Neutrophil (primary cell): ENCODE measurements at regions not wholly inside any gene's neighbourhood (a gene's known extent, or its start where the extent isn't known, plus 50 kb on each side); places are given as distances from the start of the nearest gene placed in this dataset.

Experiments
- H3K27ac ChIP-seq: fragments of 200-600 bp; sonication (generic); 2 replicates; pipeline ENCODE4 v1.5.1; 2016; ENCODE audit warnings: mild to moderate bottlenecking, moderate library complexity
- H3K27me3 ChIP-seq: fragments of 200-600 bp; sonication (generic); 2 replicates; pipeline ENCODE4 v1.6.0; 2016; ENCODE audit warnings: mild to moderate bottlenecking
- H3K36me3 ChIP-seq: fragments of 200-600 bp; sonication (generic); 2 replicates; pipeline ENCODE4 v1.5.1; 2017
- H3K4me1 ChIP-seq, 2 experiments: fragments of 200-600 bp in 1 of 2; sonication (generic) in 1 of 2; 1 replicate in 1 of 2; 2 replicates in 1 of 2; pipeline versions ENCODE4 v1.5.1 to v1.6.1; 2013 to 2016; ENCODE audit warnings: low read depth in 1 of 2, low read length in 1 of 2, mild to moderate bottlenecking in 1 of 2, moderate library complexity in 1 of 2; ENCODE audit not compliant: control insufficient read depth in 1 of 2, insufficient read depth in 1 of 2
- H3K4me3 ChIP-seq, 2 experiments: fragments of 200-600 bp in 1 of 2; sonication (generic) in 1 of 2; 1 replicate in 1 of 2; 2 replicates in 1 of 2; pipeline ENCODE4 v1.5.1; 2013 to 2016; ENCODE audit warnings: low read depth in 1 of 2, low read length in 1 of 2, mild to moderate bottlenecking in 1 of 2, moderate library complexity in 1 of 2
- H3K9me3 ChIP-seq: fragments of 200-600 bp; sonication (generic); 2 replicates; pipeline ENCODE4 v1.5.1; 2016
- CTCF ChIP-seq: fragments of 200-600 bp; sonication (generic); IDR thresholded peaks from 2 replicates; pipeline ENCODE4 v1.5.1; 2016; ENCODE audit warnings: antibody characterized with exemption

DNA sequence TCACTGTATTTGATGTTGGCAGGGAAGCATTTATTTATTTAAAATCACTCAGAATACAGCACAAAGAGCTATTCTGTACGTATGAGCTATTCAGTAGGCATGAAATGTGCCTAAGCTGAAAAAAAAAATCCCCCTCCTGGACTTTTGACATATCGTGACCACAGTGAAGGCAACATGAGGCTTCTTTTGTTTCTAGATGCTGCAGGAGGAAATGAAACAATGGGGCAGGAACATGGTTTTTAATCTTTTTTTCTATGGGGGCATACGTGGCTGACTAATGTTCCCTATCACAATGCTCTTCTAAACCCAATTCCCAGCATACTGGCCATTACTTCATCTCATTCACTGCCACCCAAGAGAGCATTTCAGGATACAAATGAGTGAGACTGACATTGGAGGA is 191.0 kb upstream of the PMFBP1 start:
- Histone ChIP-seq H3K4me1 (no peaks in the 10 kb centered on the region), H3K9me3 (no peaks in the 10 kb centered on the region), H3K27ac (no peak overlapping the region), H3K36me3 (no peaks in the 10 kb centered on the region), H3K4me3 (no peak overlapping the region), H3K27me3 (no peaks in the 10 kb centered on the region)
- no peak for TF ChIP-seq CTCF

DNA sequence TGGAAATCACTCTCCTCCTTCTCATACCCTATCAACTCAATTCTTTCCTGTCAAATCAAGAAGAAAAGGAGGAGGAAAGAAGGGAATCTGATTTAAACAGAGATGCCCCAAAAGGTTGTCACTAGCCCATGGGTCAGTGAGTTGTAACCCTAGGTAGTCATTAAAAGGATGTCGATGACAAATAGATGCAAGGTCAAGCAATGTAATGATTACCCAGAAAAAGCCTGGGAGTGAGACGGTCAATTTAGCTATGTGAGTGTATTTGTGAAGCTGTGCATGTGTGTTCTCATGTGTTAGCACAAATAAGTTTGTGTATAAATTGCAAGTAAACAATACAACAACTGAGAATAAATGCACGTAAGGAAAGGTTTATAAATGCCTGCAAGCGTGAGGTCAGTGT is 190.5 kb upstream of the PMFBP1 start:
- TF ChIP-seq CTCF, result no peak
- no peaks in the 10 kb centered on the region for H3K36me3 ChIP-seq
- H3K27me3 ChIP-seq, result no peaks in the 10 kb centered on the region
- no peaks in the 10 kb centered on the region for H3K4me1 ChIP-seq
- H3K4me3 ChIP-seq, result no peak overlapping the region
- H3K27ac ChIP-seq, result no peak overlapping the region
- no peaks in the 10 kb centered on the region for H3K9me3 ChIP-seq

DNA sequence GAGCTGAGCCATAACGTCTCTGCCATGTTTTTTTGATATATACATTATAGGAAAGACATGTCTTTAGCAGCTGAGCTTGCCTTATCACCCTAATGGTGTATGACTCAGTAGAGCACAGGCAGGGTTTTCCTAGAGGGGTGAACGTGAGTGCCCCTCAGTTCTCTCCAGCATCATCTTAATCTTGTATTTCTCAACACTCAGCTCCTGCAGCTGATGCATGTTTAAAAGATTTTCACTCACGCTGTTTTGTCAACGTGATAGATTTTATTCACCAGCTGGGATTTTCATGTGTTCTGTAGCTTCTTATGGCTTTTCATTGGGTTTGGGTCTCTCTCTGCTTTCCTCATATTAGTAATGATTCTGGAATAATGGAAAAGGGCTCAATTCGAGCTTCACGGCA is 186.0 kb upstream of the PMFBP1 start:
- no peak for TF ChIP-seq CTCF
- H3K27ac ChIP-seq, result no peak overlapping the region
- H3K9me3 ChIP-seq, result no peaks in the 10 kb centered on the region
- no peak overlapping the region for H3K4me3 ChIP-seq
- H3K27me3 ChIP-seq, result no peaks in the 10 kb centered on the region
- H3K36me3 ChIP-seq, result no peaks in the 10 kb centered on the region
- peaks cover 16 to 21% of the 10 kb centered on the region in 2 experiments for H3K4me1 ChIP-seq

- Histone ChIP-seq H3K27me3 (no peaks in the 10 kb centered on the region), H3K9me3 (no peaks in the 10 kb centered on the region)
Observed at GRCh38 chr16:72355561-72355960, 183.6 kb upstream of the PMFBP1 start.

DNA sequence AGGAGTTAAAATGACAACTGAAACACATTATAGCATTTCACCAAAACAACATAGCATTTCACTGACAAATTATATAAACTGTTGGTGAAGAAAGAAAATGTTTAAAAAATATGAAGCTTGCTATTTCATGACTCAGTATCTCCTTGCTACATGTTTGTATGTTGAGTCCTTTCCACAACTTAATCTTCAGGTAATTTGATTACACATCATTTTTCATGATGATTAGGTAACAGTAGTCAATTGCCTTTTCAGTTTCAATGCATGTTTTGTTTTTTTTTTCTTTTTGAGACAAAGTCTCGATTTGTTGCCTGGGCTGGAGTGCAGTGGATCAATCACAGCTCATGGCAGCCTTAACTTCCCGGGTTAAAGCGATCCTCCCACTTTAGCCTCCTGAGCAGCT is 177.8 kb upstream of the PMFBP1 start:
- Histone ChIP-seq H3K9me3 (no peaks in the 10 kb centered on the region), H3K27ac (no peak overlapping the region), H3K36me3 (peaks cover 7% of the 10 kb centered on the region), H3K4me3 (no peak overlapping the region), H3K4me1 (peaks cover 5% of the 10 kb centered on the region in 2 experiments), H3K27me3 (no peaks in the 10 kb centered on the region)
- no peak for TF ChIP-seq CTCF

More at GRCh38 chr16:72355561-72355960, 183.6 kb upstream of the PMFBP1 start:
- Histone ChIP-seq H3K4me1 (peaks cover 16 to 21% of the 10 kb centered on the region in 2 experiments), H3K36me3 (no peaks in the 10 kb centered on the region), H3K27ac (peak overlapping the region; percentile 47), H3K4me3 (no peak overlapping the region)
- no peak for TF ChIP-seq CTCF

DNA sequence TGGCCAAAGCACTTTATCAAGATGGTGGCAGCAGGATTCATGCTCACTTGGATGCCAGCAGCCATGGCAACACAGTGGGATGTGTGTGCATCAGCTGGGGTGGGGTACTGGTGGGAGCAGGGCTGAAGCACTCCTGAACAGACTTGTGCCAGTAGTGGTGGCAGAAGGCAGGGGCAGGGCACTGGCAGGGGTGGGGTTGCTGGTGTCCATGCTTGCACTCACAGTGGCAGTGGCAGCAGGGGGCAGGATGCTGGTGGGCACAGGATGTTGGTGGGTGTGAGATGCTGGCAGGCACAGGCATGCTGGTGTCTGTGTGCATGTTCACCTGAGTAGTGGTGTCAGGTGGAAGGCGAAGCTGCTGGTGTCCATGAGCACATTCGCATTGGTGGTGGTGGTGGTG is 161.0 kb upstream of the PMFBP1 start:
- TF ChIP-seq CTCF, result no peak
- peaks cover 5% of the 10 kb centered on the region for H3K36me3 ChIP-seq
- no peak overlapping the region for H3K4me3 ChIP-seq
- no peaks in the 10 kb centered on the region for H3K9me3 ChIP-seq
- no peaks in the 10 kb centered on the region for H3K4me1 ChIP-seq
- no peaks in the 10 kb centered on the region for H3K27me3 ChIP-seq
- no peak overlapping the region for H3K27ac ChIP-seq
